ENCODE measurements at regions not wholly inside any gene's neighbourhood (a gene's known extent, or its start where the extent isn't known, plus 50 kb on each side); places are given as distances from the start of the nearest gene placed in this dataset.

GRCh38 chr18:78724214-78724914, 255.3 kb upstream of the SALL3 start:
- in situ Hi-C loops (cut with HindIII; ENCODE audit: low sequenced_read_pairs), result no loop called here
- no peak overlapping the region for H3K4me3 ChIP-seq (ENCODE audit: low read depth, low read length)
- TF ChIP-seq CTCF (IDR thresholded peaks at IDR 0.05; ENCODE audit: low read depth, low read length), result no peak
- no peak for DNase-seq (ENCODE audit: low read depth, low spot score)

GRCh38 chr18:78725426-78725825, 254.2 kb upstream of the SALL3 start:
- no peak overlapping the region for H3K4me3 ChIP-seq (ENCODE audit: low read depth, low read length)
- in situ Hi-C loops (cut with HindIII; ENCODE audit: low sequenced_read_pairs), result no loop called here
- no peak for TF ChIP-seq CTCF (IDR thresholded peaks at IDR 0.05; ENCODE audit: low read depth, low read length)
- no peak for DNase-seq (ENCODE audit: low read depth, low spot score)

- no peak for TF ChIP-seq CTCF (IDR thresholded peaks at IDR 0.05; ENCODE audit: low read depth, low read length)
- DNase-seq (ENCODE audit: low read depth, low spot score), result no peak
- no peak overlapping the region for H3K4me3 ChIP-seq (ENCODE audit: low read depth, low read length)
- in situ Hi-C loops (cut with HindIII; ENCODE audit: low sequenced_read_pairs), result no loop called here
These were observed 253.1 kb upstream of the SALL3 start for GRCh38 chr18:78726326-78727056.

- DNase-seq (ENCODE audit: low read depth, low spot score), result no peak
- TF ChIP-seq CTCF (IDR thresholded peaks at IDR 0.05; ENCODE audit: low read depth, low read length), result no peak
- in situ Hi-C loops (cut with HindIII; ENCODE audit: low sequenced_read_pairs), result no loop called here
- no peak overlapping the region for H3K4me3 ChIP-seq (ENCODE audit: low read depth, low read length)
These were observed 252.4 kb upstream of the SALL3 start for GRCh38 chr18:78727057-78727739.

- no peak overlapping the region for H3K4me3 ChIP-seq (ENCODE audit: low read depth, low read length)
- no peak for DNase-seq (ENCODE audit: low read depth, low spot score)
- TF ChIP-seq CTCF (IDR thresholded peaks at IDR 0.05; ENCODE audit: low read depth, low read length), result no peak
- in situ Hi-C loops (cut with HindIII; ENCODE audit: low sequenced_read_pairs), result no loop called here
These were observed 251.5 kb upstream of the SALL3 start for GRCh38 chr18:78727877-78728783.

Measured in astrocyte of the spinal cord (primary cell).